ENCODE measurements at regions not wholly inside any gene's neighbourhood (a gene's known extent, or its start where the extent isn't known, plus 50 kb on each side); places are given as distances from the start of the nearest gene placed in this dataset.

GRCh38 chr18:56545464-56545863, 92.9 kb downstream of the TXNL1 start:
- no peak for DNase-seq

GRCh38 chr18:56542476-56542875, 95.9 kb downstream of the TXNL1 start:
- no peak for DNase-seq

- no peak for DNase-seq
Observed at GRCh38 chr18:56541793-56542192, 96.6 kb downstream of the TXNL1 start.

- DNase-seq = no peak
Observed at GRCh38 chr18:56541340-56541739, 97.1 kb downstream of the TXNL1 start.

- no peak for DNase-seq
Observed at GRCh38 chr18:56538746-56539145, 99.6 kb downstream of the TXNL1 start.

GRCh38 chr18:56532176-56532840, 106.1 kb downstream of the TXNL1 start:
- DNase-seq = no peak

GRCh38 chr18:56522816-56523215, 115.6 kb downstream of the TXNL1 start:
- DNase-seq = no peak

- DNase-seq = no peak
Observed at GRCh38 chr18:56521263-56521662, 117.1 kb downstream of the TXNL1 start.

- DNase-seq = no peak
Observed at GRCh38 chr18:56517761-56518160, 120.6 kb downstream of the TXNL1 start.

- no peak for DNase-seq
Observed at GRCh38 chr18:56517196-56517595, 121.2 kb downstream of the TXNL1 start.

GRCh38 chr18:56516789-56517188, 121.6 kb downstream of the TXNL1 start:
- DNase-seq = no peak

- no peak for DNase-seq
Observed at GRCh38 chr18:56515522-56515921, 122.9 kb downstream of the TXNL1 start.

- DNase-seq = no peak
Observed at GRCh38 chr18:56511996-56512395, 126.4 kb downstream of the TXNL1 start.

GRCh38 chr18:56510108-56510507, 128.3 kb downstream of the TXNL1 start:
- DNase-seq = no peak

GRCh38 chr18:56509656-56510055, 128.7 kb downstream of the TXNL1 start:
- no peak for DNase-seq

GRCh38 chr18:56508370-56509036, 129.9 kb downstream of the TXNL1 start:
- no peak for DNase-seq

- DNase-seq = no peak
Observed at GRCh38 chr18:56505971-56506370, 132.4 kb downstream of the TXNL1 start.

- DNase-seq = no peak
Observed at GRCh38 chr18:56505293-56505692, 133.1 kb downstream of the TXNL1 start.

- DNase-seq = no peak
Observed at GRCh38 chr18:56501896-56502295, 136.5 kb downstream of the TXNL1 start.

- no peak for DNase-seq
Observed at GRCh38 chr18:56495884-56496283, 142.5 kb downstream of the TXNL1 start.

GRCh38 chr18:56493531-56493930, 144.9 kb downstream of the TXNL1 start:
- no peak for DNase-seq

- DNase-seq = no peak
Observed at GRCh38 chr18:56492136-56492535, 146.3 kb downstream of the TXNL1 start.

- DNase-seq = no peak
Observed at GRCh38 chr18:56490942-56491341, 147.4 kb downstream of the TXNL1 start.

- no peak for DNase-seq
Observed at GRCh38 chr18:56489893-56490292, 148.5 kb downstream of the TXNL1 start.

GRCh38 chr18:56488739-56489138, 149.7 kb downstream of the TXNL1 start:
- no peak for DNase-seq
